C4-2B (cell line): ENCODE measurements at regions not wholly inside any gene's neighbourhood (a gene's known extent, or its start where the extent isn't known, plus 50 kb on each side); places are given as distances from the start of the nearest gene placed in this dataset.

ENCODE experiments used
- H3K27ac ChIP-seq: fragments of 450-650 bp; 2 replicates; pipeline ENCODE4 v1.5.1; 2017
- ZFX ChIP-seq: fragments of 450-650 bp; IDR thresholded peaks from 2 replicates; pipeline ENCODE4 v1.6.1; 2017
- TF ChIP-seq, protein P1 (sequence below): fragments of 450-650 bp; conservative IDR thresholded peaks from 2 replicates; pipeline ENCODE4 v1.5.1; 2017; ENCODE audit warnings: mild to moderate bottlenecking

DNA sequence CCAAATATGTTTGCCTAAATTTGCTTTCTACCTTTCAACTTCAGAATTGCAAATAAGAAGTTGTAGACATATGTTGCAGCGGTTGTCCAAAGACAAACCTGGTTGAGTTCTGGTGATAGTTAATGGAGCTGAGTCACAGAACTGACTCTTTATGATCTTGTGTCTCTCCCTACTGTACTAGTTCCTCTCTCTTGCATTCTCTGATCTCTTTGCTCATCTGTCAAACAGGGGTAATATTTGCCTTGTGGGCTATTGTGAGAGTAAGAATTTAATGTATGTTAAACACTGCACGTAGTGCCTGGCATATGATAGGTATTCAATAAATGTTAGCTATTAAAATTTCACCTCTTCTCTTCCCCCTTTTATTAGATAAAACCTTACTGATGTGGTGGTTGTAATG, 283.5 kb upstream of the RGS6 start:
- TF ChIP-seq ZFX: no peak
- TF ChIP-seq, protein P1, sequence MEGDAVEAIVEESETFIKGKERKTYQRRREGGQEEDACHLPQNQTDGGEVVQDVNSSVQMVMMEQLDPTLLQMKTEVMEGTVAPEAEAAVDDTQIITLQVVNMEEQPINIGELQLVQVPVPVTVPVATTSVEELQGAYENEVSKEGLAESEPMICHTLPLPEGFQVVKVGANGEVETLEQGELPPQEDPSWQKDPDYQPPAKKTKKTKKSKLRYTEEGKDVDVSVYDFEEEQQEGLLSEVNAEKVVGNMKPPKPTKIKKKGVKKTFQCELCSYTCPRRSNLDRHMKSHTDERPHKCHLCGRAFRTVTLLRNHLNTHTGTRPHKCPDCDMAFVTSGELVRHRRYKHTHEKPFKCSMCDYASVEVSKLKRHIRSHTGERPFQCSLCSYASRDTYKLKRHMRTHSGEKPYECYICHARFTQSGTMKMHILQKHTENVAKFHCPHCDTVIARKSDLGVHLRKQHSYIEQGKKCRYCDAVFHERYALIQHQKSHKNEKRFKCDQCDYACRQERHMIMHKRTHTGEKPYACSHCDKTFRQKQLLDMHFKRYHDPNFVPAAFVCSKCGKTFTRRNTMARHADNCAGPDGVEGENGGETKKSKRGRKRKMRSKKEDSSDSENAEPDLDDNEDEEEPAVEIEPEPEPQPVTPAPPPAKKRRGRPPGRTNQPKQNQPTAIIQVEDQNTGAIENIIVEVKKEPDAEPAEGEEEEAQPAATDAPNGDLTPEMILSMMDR: no peak

GRCh38 chr14:71650187-71650755, 282.0 kb upstream of the RGS6 start:
- H3K27ac ChIP-seq: no peak overlapping the region
- no peak for TF ChIP-seq ZFX
- TF ChIP-seq, protein P1: no peak

More for the DNA sequence above, 283.5 kb upstream of the RGS6 start:
- no peak overlapping the region for H3K27ac ChIP-seq

DNA sequence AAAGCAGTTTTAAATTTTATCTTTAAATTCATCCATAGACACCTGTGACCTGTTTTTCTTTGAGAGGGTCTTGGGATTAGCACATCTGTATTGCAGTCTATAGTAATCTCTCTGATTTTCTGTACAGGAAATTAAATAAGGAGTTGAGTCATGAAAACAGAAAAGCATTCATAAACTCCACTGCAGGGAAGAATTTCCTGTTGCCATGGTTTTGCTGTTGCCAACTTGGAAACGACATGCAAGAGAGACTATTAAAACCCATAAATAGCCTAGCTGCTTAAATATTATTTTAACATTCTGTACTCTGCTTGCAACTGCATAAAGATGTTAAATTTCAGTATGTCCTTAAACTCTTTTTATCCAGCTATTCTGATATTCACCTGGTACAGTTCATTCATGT, 281.0 kb upstream of the RGS6 start:
- TF ChIP-seq, protein P1: no peak
- TF ChIP-seq ZFX: no peak
- H3K27ac ChIP-seq: no peak overlapping the region

DNA sequence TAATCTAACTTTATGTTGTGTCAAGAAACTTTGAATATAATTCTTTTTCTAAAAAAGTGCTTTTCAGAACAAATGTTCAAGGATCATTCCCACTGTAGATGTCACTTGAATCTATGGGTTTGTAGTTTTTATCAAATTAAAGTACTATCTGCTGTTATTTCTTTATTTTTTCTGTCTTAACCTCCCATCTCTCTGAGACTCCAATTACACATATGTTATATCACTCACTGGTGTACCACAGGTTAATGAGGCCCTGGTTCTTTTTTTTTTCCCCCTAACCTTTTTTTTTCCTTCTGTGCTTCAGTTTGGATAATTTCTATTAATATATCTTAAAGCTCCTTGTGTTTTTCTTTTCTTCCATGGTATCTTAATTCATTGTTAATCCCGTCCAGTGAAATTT, 279.9 kb upstream of the RGS6 start:
- TF ChIP-seq, protein P1: no peak
- TF ChIP-seq ZFX: no peak
- H3K27ac ChIP-seq: no peak overlapping the region

DNA sequence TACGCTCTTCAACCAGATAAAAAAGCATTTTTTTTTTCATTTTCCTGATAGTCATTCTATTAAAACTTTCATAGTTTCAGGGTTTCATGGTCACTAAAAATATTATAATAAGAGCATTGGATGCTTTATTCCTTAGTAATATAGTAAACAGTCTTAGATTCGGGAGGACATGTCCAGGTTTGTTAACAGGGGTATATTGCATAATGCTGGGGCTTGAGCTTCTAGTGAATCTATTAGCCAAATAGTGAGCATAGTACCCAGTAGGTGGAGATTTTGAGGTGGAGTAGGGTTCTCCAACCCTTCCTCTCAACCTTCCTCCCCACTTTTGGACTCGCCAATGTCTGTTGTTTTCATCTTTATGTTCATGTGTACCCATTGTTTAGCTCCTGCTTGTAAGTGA, 277.4 kb upstream of the RGS6 start:
- TF ChIP-seq, protein P1: no peak
- no peak for TF ChIP-seq ZFX
- no peak overlapping the region for H3K27ac ChIP-seq

GRCh38 chr14:71658261-71658860, 273.9 kb upstream of the RGS6 start:
- no peak overlapping the region for H3K27ac ChIP-seq
- no peak for TF ChIP-seq ZFX
- TF ChIP-seq, protein P1: no peak

DNA sequence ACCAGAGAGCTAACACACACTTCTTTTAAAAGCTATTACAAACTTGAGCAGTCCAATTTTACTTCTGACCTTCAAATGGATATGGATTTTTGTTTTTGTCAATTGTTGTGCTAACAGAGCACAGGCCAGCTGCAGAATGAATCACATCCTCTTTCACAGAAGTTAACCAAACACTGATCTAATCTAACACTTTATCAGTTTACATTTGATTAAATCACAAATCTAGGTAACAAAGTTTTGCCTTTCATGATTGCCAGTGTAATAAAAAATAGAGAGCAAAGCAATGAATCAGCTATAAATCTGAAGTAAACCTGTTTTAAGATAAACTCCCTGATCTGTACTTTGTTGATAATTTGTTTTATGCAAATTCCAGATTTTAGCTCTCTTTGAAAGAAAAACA, 273.1 kb upstream of the RGS6 start:
- TF ChIP-seq, protein P1: no peak
- no peak for TF ChIP-seq ZFX
- no peak overlapping the region for H3K27ac ChIP-seq
